Activated T-helper 9 cell treated with anti-CD3 and anti-CD28 coated beads, Interleukin-2, amount 50 U/mL, for 16 hours (primary cell): ENCODE measurements at regions not wholly inside any gene's neighbourhood (a gene's known extent, or its start where the extent isn't known, plus 50 kb on each side); places are given as distances from the start of the nearest gene placed in this dataset.
"Not testable (repeated sequence)": the region's sequence is repeated elsewhere in the genome, so short reads cannot be mapped to it uniquely, and the experiment has no call there.

ENCODE experiments used
- DNase-seq: peaks from one replicate; pipeline ENCODE4 v3.0.0-alpha.2; 2020; ENCODE audit warnings: low read depth

DNA sequence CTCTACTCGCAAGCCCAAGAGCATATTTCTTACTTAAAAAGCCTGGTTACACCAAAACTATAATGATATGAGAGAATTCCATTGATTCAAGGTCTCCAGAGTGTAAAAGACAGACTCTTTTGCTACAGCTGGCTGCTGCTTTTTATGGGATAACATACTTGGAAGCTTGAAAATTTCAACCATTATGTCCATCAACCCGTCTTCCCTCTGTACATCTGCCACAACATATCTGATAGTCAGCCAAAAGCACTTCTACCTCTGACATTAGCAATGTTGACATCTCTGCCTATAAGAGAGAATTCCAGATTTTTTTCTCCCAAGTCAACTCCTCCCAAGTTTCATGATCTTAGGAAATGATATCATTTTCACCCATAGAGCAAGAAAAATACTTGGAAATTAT lies 54.4 kb upstream of the IQCM start:
- no peak for DNase-seq

DNA sequence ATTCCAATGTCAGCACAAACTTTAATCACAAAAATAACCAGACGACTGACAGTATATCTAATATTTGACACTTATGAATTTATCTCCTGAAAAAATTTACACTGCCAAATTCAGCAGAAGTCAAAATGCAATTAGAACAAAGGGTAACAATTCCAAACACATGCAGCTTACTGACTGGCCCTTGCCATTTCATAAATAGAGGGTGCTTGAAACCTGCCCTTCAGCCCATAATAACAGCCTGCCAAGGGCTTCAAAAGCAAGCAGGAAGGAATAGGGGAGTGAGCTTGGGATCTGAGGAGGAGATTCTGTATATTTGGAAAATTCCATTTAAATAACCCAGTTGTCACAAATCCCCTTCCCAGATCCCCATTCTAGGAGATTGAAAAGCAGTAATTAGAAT lies 66.1 kb upstream of the IQCM start:
- DNase-seq: no peak

GRCh38 chr4:149882251-149882650 lies 66.6 kb upstream of the IQCM start:
- DNase-seq: no peak

GRCh38 chr4:149884046-149884445 lies 68.4 kb upstream of the IQCM start:
- no peak for DNase-seq

DNA sequence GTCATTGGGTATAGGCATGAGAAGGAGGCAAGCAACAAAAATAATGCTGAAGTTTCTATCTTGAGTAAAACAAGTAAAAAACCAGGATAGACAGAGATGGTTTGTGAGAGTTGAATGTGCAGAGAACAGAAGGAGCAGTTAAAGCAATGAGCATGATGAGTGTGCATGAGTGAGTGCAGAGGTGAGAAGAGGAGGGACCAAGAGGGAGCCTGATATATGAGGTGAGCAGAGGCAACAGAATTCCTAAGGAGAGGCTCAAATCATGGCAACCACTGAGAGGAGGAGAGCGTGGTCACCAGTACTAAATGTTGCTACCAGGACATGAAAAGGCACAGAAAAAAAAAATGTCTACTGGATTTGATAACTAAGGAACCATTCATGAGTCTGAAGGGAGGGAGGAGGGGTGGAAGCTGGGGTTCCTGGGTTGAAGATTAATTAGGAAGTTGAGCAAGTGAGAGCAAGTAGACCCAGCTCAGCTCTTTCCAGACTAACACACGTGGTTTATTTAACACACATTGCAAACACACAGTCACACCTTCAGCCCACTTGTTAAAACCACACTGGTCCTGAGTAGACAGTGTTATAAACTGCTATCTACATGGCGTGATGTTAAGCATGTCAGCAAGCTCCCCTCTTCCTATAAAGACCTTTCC lies 69.0 kb upstream of the IQCM start:
- DNase-seq: no peak

GRCh38 chr4:149885896-149886295 lies 70.3 kb upstream of the IQCM start:
- DNase-seq: no peak

DNA sequence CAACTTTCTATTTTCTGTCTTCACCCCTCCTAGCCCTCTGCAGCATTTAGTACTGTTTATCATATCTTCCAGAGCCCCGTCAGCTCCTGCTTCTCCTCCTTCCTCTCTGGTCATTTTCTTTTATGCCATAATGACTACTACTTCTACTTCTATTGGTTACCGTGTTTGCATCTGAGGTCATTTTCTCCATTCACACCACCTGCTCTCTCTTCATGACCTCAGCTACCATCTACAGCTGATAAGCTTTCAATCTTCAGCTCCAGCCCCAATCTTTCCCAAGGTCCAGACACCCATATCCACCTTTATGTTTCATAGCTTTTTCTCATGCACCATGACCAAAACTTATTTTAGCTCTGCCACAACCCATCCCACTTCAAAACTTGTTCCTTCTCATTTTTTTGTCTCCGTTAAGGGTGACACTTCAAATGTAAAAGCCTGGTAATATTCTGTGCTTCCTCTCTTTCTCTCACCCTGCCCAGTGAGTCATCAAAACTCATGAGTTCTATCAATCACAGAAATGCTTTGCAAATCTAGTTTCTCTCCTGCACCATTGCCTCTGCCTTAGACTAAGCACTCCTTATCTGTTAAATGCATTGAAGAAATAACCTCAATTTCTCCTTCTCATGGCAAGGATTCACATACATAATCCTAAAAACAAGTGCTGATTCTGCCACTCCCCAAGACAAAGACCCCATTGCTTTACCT lies 71.3 kb upstream of the IQCM start:
- DNase-seq: no peak

DNA sequence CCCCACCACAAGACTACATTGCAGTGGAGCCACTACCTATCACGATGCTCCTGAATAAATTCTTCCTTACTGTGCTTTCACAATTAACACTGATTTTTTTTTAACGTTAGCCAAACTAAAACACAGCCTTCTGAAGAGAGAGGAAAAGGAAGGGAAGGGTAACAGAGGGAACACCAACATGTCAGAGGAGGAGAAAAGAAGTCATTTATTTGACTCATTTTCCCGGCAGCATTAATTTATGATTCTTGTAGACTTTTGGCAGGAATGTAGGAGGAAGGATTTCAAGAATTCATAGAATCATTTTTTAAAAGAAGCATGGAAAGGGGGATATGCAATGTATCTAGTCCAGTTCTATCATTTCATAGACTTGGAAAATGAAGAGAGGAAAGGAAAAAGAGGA lies 74.3 kb upstream of the IQCM start:
- DNase-seq: no peak

GRCh38 chr4:149890531-149890930 lies 74.9 kb upstream of the IQCM start:
- DNase-seq: no peak

GRCh38 chr4:149891426-149891825 lies 75.8 kb upstream of the IQCM start:
- DNase-seq: no peak

GRCh38 chr4:149896432-149896831 lies 80.8 kb upstream of the IQCM start:
- DNase-seq: no peak

DNA sequence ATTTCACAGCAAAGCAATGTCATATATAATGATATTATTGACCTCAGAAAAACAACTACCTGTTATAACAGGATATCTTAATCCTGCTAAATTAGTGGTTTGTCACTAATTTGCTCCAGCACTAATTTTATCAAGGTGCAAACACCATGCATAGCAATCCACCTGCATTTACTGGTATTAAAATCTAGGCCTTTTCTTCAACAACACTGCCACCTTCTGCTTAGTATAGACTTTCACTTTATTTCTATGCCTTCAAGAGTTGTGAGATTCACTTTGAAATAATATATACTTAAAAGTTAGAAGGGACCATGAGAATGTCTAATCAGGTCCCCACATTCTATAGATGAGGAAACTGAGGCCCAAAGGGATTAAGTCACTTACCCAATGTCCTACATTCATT lies 82.1 kb upstream of the IQCM start:
- no peak for DNase-seq

DNA sequence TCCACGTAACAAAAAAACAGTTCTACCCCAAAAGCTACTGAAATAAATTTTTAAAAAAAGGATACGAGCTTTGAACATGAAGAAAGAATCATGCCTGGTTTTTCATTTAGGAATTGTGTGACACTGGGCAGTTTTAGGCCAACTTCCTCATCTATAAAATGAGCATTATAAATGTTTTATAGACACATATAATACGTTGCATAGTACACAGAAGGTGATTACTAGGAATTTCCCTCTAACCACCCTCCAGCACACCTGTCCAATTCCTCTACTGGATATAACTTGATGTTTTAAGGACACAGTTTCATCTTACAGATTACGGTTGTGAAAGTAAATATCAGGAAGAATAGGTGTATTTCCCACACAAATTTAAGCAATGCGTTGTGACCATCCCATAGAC lies 85.5 kb upstream of the IQCM start:
- DNase-seq: no peak

DNA sequence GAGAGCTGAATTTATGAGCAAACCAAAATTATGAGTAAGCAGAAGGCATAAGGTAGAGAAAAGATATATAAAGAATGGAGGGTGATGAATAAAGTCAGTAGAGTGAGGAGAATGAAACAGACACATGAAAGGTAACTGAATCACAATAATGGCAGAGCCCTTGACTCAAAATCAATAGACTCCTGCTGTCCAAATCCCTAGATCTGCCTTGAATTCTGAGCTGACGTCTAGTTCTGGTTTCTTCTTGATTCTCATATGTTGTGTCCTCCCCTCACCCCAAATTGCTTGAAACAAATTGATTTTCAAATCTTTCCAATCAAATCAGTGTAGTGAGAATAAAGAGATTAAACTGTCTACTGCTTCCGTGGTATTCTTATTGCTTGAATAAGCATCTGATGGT lies 86.6 kb upstream of the IQCM start:
- no peak for DNase-seq

- no peak for DNase-seq
Observed at GRCh38 chr4:149910177-149910576, 94.5 kb upstream of the IQCM start.

GRCh38 chr4:149910604-149911350 lies 95.1 kb upstream of the IQCM start:
- DNase-seq: no peak

DNA sequence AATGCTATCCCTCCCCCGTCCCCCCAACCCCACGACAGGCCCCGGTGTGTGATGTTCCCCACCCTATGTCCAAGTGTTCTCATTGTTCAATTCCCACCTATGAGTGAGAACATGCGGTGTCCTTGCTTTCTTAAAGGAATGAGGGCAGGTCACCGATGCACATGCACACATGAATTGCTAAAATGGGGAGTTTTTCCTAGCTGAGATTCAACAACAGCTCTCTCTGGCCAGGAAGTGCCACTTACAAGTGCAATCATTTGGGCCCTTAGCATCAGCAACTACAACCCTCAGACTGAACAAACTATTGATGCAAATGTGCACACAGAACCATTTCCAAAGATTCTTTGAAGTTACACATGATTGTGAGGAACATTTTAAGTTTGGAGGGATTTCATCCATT lies 95.7 kb upstream of the IQCM start:
- no peak for DNase-seq

DNA sequence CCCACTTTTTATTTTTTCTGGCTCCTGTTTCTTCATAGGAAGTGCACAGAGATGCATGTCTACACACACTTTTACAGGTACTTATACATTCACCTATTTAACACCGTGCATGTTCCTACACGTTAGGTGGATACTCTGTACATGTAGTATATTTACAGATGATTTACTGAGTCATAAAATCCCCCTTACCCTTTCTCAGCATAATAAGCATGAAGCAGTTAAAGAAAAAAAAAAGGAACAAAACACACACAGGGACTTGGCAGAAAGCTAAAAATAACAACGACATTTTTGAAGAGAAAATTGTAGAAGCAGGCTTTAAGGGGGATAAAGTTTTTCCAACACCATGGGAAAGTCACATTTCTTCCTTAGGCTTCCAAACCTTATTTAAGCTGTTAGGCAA lies 96.4 kb upstream of the IQCM start:
- no peak for DNase-seq

DNA sequence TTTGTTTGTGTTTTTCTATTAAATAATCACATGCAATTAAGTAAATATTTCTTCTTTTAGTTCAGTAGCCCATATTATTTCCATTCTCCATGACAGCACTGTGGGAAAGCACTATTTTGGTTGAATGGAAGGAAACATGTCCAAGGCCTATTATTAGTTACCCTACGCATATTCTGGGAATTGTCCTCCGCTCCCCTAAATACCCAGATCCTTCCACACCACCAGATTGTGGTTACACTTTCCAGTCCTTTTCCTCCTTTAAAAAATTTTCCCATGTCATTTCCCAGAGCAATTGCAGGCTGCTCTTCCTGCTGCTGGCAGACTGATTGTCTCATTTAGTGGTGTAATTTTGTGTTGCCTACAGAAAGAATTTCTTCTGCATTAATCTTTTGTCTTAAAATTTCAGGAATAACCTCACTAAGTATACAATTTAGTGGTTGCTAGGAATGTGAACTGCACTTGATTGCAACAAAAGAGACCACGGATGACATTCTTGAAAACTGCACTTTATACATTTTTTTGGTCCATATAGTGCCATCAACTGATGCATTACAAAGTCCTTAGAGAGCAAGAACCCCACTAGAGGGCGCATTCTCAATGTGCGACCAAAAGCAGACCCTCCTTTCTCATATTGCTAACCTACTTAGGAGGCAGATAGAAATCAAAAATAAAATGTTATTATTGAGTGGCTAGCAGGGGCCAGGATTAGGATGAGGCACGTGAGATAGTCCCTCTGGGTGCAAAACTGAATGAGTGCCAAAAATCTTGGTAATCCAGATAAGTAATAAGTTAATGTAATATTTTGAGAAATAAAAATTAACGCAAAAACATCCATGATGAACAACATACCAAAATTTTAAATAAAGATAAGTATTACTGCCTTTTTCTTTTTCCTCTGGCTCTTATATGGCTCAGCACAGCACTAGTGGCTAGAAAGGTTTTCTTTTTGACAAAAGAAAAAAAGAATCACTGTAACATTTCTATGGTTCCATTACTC lies 98.8 kb upstream of the IQCM start:
- no peak for DNase-seq

DNA sequence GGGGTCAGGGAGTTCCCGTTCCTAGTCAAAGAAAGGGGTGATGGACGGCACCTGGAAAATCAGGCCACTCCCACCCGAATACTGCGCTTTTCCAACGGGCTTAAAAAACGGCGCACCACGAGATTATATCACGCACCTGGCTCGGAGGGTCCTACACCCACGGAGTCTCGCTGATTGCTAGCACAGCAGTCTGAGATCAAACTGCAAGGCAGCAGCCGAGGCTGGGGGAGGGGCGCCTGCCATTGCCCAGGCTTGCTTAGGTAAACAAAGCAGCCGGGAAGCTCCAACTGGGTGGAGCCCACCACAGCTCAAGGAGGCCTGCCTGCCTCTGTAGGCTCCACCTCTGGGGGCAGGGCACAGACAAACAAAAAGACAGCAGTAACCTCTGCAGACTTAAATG lies 100.1 kb upstream of the IQCM start:
- DNase-seq: not testable (repeated sequence)

DNA sequence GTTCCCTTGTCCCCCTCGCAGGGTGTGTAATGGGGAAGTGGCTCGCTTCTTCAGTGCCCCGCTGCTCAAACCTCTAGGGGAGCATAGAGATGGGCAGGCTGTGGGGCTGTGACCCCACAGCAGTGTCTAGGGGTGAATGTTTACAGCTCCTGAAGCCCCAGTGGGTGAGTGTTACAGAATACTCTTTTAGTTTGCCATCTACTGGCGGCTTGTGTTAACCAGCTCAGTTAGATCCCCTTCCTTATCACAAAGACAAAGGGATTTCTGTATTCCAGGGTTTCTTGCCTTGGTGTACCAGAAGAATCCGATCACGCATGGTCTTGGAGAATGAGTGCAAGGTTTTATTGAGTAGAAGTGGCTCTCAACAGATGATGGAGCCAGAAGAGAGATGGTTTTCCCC lies 108.1 kb upstream of the IQCM start:
- DNase-seq: no peak

DNA sequence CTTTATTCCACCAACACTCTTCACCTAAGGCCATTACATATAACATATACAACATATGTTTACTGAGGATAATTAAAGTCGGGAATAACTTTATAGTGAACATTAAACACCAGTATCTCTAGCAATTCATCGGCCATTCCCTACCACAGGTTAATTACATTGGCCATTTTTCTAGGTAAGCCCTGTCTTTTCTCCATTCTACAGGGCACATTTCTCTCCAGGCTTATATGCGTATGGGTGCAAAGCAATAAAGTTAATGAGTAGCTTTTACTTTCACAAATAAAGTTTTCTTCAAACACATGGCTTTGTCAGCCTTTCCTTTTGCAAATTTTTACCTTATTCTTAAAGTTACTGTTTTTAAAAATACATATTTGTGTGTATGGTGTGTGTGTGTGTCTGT lies 111.9 kb upstream of the IQCM start:
- DNase-seq: no peak
